Mucosa of gallbladder (tissue), 1 donor: ENCODE measurements at regions not wholly inside any gene's neighbourhood (a gene's known extent, or its start where the extent isn't known, plus 50 kb on each side); places are given as distances from the start of the nearest gene placed in this dataset.

ENCODE experiments used
- DNase-seq: peaks from one replicate; pipeline ENCODE4 v3.0.0-alpha.2; 2020; ENCODE audit warnings: low spot score
- donor health status: DM: no; HTN: no; CAD: no.

GRCh38 chr12:30437616-30438015, 258.1 kb downstream of the IPO8 start:
- peak; percentile 14 for DNase-seq

- DNase-seq: no peak
These were observed 258.6 kb downstream of the IPO8 start for GRCh38 chr12:30437044-30437443.

DNA sequence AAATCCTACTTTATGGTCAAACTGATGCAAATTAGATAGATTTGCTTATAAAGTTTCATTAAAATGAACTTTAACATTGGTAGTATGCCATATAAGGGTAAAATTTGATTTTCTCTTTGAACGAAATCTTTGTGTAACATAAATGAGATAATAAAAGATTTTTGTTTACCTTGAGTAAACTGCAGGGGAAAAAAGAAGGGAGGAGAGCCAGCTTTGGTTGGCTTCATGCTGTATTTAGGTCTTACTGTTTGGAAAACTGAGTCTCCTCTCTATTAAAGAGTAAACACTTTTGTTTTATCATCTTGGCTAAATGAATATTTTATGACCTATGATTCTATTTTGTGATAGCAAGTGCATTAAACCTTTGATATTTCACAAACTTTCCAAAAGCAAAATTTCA, 267.6 kb downstream of the IPO8 start:
- DNase-seq: no peak

DNA sequence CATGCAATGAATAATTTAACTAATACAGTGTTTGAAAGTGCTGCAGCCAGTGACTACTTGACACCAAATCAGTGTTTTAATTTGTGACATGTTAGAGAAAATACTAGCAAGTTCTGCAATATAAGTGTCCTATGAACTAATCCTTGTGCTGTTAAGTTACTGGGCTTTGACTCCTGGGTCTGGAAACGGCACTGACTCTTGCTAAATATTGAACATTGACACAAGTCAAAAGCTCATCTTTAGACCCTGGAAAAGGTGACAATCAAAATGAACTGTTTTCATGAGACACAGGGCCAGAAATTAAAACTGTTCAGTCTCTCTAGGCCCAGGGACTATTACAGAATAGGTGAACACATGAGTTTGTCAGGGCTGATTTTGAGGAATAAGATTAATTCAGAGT, 268.1 kb downstream of the IPO8 start:
- DNase-seq: no peak

DNA sequence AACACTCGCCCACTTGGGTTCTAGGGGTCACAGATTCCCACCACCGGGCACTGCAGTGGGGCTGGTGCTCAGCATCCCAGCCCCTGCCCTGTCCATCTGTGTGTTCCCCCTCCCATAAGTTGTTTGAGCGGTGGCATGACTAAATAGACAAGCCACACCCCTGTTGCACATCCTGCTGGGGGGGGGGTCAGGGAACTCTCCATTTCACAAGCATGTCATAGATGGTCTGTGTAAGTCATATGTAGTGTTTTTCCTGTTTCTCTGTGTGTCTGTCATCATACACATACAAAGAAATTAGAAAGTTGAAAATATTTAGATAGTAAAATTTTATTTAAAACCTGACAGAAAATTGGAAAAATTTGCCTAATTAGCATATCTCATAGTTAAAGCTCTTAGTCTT, 270.2 kb downstream of the IPO8 start:
- DNase-seq: no peak

GRCh38 chr12:30423330-30423729, 272.3 kb downstream of the IPO8 start:
- no peak for DNase-seq

- no peak for DNase-seq
These were observed 272.8 kb downstream of the IPO8 start for GRCh38 chr12:30422844-30423243.

DNA sequence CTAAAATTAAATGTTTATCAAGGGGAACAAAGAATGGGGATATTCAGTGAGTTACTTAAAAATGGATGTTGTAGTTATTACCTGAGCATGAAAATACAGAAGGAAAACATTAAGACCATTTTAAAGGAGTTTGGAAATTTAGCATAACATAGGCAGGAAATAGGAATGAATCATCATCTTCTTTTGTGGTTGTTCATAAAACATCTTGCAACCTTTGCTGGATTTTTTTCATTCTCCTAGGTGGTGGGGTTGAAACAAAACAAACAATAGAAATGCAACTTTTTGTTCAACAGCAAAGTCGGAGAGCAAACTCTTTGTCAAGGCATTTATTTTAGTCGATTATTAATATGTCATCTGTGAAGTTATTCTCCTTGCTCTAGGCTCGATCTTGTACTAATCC, 275.1 kb downstream of the IPO8 start:
- no peak for DNase-seq

- DNase-seq: no peak
These were observed 277.9 kb downstream of the IPO8 start for GRCh38 chr12:30417697-30418231.

DNA sequence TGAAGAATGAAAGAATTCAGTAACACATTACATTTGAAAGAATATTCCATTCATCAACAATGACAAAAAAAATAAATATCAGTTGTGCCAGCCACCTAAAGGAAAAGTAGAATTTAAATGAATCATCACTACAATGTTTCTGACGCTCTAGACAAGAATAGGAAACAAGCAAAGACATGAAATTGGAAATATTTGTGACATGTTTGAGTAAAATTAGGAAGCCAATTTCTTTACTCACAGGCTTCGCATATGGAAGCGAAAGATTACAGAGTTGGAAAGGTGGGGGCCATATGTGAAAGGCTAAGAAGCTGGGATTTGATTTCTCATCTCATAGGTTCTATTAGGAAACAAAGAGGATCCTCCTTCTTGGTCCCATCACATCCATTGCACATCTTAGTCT, 279.0 kb downstream of the IPO8 start:
- DNase-seq: no peak

DNA sequence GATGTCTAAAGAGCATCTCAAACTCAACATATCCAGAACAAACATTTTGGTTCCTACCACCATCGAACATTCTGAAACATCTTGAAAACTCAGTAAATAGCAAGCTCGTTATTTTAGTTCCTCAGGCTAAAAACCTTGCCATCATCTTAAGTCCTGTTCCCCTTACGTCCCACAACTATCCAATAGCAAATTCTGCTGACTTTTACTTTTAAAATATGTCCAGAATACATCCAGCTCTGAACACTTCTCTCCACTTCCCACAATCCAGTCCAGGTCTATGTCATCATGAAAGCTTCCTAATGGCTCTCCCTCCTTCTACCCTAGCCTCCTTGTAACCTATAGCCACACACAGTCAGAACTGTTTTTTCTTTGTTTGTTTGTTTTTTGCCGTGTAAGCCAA, 279.9 kb downstream of the IPO8 start:
- no peak for DNase-seq

DNA sequence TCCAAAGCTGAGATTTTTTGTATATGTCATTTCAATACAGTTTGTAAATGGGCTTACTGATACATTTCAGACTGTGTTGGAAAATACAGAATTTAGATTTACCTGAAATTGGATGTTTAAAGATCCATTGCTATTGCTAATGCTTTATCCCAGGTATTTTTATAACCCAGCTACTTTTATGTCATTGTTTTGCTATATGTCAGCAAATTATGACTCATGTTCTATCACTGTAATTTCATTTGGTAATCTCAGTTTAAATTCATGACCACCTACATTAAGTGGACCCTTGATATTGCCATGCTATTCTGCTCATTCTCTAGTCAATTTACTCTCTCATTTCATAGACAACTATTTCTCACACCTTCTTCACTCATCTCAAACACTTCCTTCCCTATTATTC, 281.2 kb downstream of the IPO8 start:
- no peak for DNase-seq

- no peak for DNase-seq
These were observed 295.3 kb downstream of the IPO8 start for GRCh38 chr12:30400349-30400748.

GRCh38 chr12:30399859-30400258, 295.8 kb downstream of the IPO8 start:
- no peak for DNase-seq

DNA sequence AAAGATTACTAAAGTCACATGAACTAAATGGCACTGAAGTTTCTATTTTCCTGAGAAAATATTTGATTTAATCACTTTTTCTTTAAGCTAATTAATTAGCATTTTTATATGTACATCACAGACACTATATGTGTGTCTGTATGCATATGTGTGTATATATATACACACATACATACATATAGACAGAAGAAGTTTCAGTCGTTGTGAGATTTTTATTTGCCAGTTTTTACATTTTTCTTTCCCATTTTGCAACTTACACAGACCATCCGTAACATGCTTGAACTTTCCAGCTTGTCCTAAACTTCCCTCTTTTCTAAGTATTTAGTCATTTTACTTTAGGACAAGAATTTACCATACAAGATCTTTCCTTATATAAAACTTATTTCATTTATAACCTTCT, 299.1 kb downstream of the IPO8 start:
- DNase-seq: no peak

- no peak for DNase-seq
These were observed 300.5 kb downstream of the IPO8 start for GRCh38 chr12:30395190-30395589.

DNA sequence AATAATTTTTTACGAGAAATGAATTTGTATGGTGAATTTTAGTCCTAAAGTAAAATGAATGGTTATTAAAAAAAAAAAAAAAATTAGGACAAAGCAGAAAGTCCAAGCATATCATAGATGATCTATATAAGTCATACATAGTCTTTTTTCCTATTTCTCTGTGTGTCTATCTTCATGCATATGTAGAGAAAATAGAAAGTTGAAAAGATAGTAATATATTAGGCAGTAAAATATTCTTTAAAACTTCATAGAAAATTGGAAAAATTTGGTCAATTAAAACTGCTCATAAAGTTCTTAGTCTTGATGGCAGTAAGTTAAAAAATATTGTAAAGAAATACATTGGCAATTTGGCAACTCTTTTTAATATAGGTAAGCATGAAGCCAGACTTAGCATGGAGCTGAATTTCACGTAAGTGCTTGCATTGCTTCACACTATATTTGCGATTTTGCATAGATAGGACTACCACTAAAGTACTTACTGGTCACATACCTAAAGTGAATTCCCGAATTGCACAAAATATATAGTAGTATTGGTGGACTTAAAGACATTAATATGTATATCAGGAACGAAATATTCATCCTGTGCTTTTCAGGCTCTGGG, 303.8 kb downstream of the IPO8 start:
- DNase-seq: no peak

GRCh38 chr12:30385706-30386105, 310.0 kb downstream of the IPO8 start:
- DNase-seq: no peak

GRCh38 chr12:30384976-30385375, 310.7 kb downstream of the IPO8 start:
- DNase-seq: no peak

GRCh38 chr12:30378307-30378706, 317.4 kb downstream of the IPO8 start:
- no peak for DNase-seq

- DNase-seq: no peak
These were observed 330.8 kb downstream of the IPO8 start for GRCh38 chr12:30364822-30365221.

DNA sequence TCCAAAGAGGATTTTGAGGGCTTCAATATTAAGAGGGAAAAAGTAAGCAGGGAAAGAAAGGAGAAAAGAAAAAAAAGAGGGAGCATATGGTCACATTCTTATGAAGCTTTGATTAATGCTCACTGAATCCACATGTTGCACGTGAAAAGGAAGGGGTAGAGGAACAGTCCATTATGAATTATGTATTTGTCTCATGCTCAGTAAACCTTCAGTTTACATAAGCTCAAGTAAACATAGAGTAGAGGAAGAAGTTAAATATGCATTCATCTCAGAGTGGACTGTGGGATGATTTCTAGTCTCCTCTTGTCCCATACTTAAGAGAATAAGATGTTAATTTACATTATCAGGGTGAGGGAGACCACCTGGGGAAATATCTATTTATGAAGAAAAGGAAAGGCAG, 334.5 kb downstream of the IPO8 start:
- DNase-seq: no peak

DNA sequence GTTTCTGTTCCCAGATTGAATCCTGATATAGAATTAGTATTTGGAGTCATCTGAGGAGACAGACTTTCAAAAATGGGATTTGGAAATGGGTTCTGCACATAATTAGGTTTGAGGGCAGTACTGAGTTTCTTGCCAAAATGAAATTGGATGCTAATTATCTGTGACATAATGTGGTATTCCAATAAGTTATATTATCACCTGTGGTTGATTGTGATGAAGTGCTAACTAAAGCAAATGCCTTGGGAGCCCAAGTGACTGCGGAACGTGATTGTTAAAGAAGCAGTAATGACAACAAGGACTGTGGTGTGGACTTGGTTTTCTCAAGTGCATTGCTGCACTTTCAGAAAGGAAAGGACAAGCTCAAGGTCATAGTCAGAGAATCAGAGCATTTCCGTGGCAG, 337.0 kb downstream of the IPO8 start:
- no peak for DNase-seq

- no peak for DNase-seq
These were observed 337.7 kb downstream of the IPO8 start for GRCh38 chr12:30357766-30358490.
